ENCODE measurements at regions not wholly inside any gene's neighbourhood (a gene's known extent, or its start where the extent isn't known, plus 50 kb on each side); places are given as distances from the start of the nearest gene placed in this dataset.

DNA sequence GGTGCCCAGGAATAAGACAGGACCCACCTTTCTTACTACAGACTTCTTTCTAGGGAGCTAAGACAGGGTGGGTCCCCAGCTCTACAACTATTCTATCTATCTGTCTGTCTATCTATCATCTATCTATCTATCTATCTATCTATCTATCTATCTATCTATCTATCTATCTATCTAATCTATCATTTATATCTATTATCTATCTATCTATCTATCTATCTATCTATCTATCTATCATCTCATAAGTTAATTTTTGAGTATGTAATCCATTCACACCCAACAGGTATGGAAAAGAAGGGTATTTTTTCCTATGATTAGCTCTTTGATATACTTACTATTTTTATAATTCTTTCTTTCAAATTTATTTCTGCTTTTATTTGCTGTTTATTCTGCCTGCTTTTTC is 55.9 kb downstream of the BAMBI start:
- no peaks in the 10 kb centered on the region for H3K4me1 ChIP-seq (ENCODE audit: low read length)
- DNase-seq, result no peak
- no peaks in the 10 kb centered on the region for H3K9me2 ChIP-seq (replicated peaks; ENCODE audit: insufficient read depth, low read length)
- H3K27ac ChIP-seq (ENCODE audit: low read length), result no peak overlapping the region
- no peaks in the 10 kb centered on the region for H4K20me1 ChIP-seq (ENCODE audit: insufficient read depth, low read depth, low read length)
- H3K36me3 ChIP-seq (ENCODE audit: insufficient read depth, low read length), result no peaks in the 10 kb centered on the region
- no peak overlapping the region for H3K4me3 ChIP-seq (ENCODE audit: low read length)
- H3K27me3 ChIP-seq (ENCODE audit: low read length), result no peaks in the 10 kb centered on the region
- no peak overlapping the region for H3K9ac ChIP-seq (ENCODE audit: low read length)
- H3K79me2 ChIP-seq (ENCODE audit: low read length), result no peaks in the 10 kb centered on the region
- H2AFZ ChIP-seq (ENCODE audit: low read length), result no peak overlapping the region
- no peaks in the 10 kb centered on the region for H3K9me3 ChIP-seq (ENCODE audit: low read length)
- H3K4me2 ChIP-seq (ENCODE audit: low read depth, low read length, poor library complexity, severe bottlenecking), result no peak overlapping the region

DNA sequence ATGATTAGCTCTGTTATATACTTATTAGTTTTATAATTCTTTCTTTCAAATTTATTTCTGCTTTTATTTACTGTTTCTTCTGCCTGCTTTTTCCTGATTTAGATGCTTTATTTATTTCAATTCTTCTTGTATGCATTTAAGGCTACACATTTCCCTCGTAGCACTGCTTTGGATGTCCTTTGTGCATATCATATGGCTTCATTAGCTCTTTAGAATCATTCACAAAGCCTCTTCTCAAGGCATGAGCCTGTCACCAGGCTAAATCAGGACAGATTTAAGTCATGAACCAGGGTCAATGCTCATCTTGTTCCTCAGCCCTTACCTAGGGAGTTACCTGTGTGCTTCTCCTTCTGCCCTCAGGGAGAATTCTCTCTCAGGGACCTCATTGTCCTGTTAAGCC is 56.3 kb downstream of the BAMBI start:
- Histone ChIP-seq H3K9ac (ENCODE audit: low read length) (no peak overlapping the region), H3K9me3 (ENCODE audit: low read length) (no peaks in the 10 kb centered on the region), H3K27ac (ENCODE audit: low read length) (no peak overlapping the region), H3K4me3 (ENCODE audit: low read length) (no peak overlapping the region), H3K27me3 (ENCODE audit: low read length) (no peaks in the 10 kb centered on the region), H4K20me1 (ENCODE audit: insufficient read depth, low read depth, low read length) (no peaks in the 10 kb centered on the region), H3K36me3 (ENCODE audit: insufficient read depth, low read length) (no peaks in the 10 kb centered on the region), H3K9me2 (replicated peaks; ENCODE audit: insufficient read depth, low read length) (no peaks in the 10 kb centered on the region), H3K4me1 (ENCODE audit: low read length) (no peaks in the 10 kb centered on the region), H3K4me2 (ENCODE audit: low read depth, low read length, poor library complexity, severe bottlenecking) (no peak overlapping the region), H3K79me2 (ENCODE audit: low read length) (no peaks in the 10 kb centered on the region), H2AFZ (ENCODE audit: low read length) (no peak overlapping the region)
- DNase-seq, result no peak

DNA sequence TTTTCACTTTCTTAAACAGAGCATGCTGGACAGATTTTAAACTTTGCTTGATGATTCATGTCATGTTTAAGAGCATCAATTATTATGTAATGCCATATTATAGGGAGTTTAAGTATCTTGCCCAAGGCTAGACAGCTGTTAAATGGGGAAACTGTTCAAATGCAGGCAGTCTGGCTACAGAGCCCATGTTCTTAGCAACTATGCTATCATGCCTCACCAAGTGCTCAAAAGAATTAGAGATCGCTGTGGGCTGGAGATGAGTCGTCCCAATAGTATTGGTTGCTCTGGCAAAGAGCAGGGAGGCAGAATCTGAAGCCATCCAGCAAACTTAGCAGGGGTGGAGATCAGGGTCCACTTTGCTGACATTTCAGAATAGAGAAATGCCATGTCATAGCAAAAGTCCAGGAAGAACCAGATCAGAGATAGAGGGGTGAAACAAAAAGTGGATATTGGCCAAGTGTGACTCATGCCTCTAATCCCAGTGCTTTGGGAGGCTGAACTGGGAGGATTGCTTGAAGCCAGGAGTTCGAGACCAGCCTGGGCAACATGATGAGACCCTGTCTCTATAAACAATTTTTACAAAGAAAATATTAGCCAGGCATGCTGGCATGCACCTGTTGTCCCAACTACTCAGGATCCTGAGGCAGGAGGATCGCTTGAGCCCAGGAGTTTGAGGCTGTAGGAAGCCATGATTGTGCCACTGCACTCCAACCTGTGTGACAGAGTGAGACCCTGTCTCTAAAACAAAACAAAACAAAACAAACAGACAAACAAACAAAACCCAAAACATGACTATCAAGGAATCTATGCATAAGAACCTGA is 57.8 kb downstream of the BAMBI start:
- Histone ChIP-seq H2AFZ (ENCODE audit: low read length) (no peak overlapping the region), H3K27me3 (ENCODE audit: low read length) (no peaks in the 10 kb centered on the region), H3K9me2 (replicated peaks; ENCODE audit: insufficient read depth, low read length) (no peaks in the 10 kb centered on the region), H3K9me3 (ENCODE audit: low read length) (no peaks in the 10 kb centered on the region), H3K79me2 (ENCODE audit: low read length) (no peaks in the 10 kb centered on the region), H3K36me3 (ENCODE audit: insufficient read depth, low read length) (no peaks in the 10 kb centered on the region), H3K4me2 (ENCODE audit: low read depth, low read length, poor library complexity, severe bottlenecking) (no peak overlapping the region), H3K4me3 (ENCODE audit: low read length) (no peak overlapping the region), H4K20me1 (ENCODE audit: insufficient read depth, low read depth, low read length) (no peaks in the 10 kb centered on the region), H3K27ac (ENCODE audit: low read length) (no peak overlapping the region), H3K9ac (ENCODE audit: low read length) (no peak overlapping the region), H3K4me1 (ENCODE audit: low read length) (no peaks in the 10 kb centered on the region)
- no peak for DNase-seq

- Histone ChIP-seq H3K36me3 (ENCODE audit: insufficient read depth, low read length) (no peaks in the 10 kb centered on the region), H2AFZ (ENCODE audit: low read length) (no peak overlapping the region), H4K20me1 (ENCODE audit: insufficient read depth, low read depth, low read length) (no peaks in the 10 kb centered on the region), H3K4me1 (ENCODE audit: low read length) (no peaks in the 10 kb centered on the region), H3K9me3 (ENCODE audit: low read length) (no peaks in the 10 kb centered on the region), H3K79me2 (ENCODE audit: low read length) (no peaks in the 10 kb centered on the region), H3K9me2 (replicated peaks; ENCODE audit: insufficient read depth, low read length) (no peaks in the 10 kb centered on the region), H3K9ac (ENCODE audit: low read length) (no peak overlapping the region), H3K4me3 (ENCODE audit: low read length) (no peak overlapping the region), H3K4me2 (ENCODE audit: low read depth, low read length, poor library complexity, severe bottlenecking) (no peak overlapping the region), H3K27me3 (ENCODE audit: low read length) (no peaks in the 10 kb centered on the region), H3K27ac (ENCODE audit: low read length) (no peak overlapping the region)
- DNase-seq, result no peak
These were observed 59.8 kb downstream of the BAMBI start for GRCh38 chr10:28737096-28737495.

GRCh38 chr10:28738200-28738599 is 60.9 kb downstream of the BAMBI start:
- peak; percentile 47 for DNase-seq
- Histone ChIP-seq H3K27me3 (ENCODE audit: low read length) (no peaks in the 10 kb centered on the region), H3K4me2 (ENCODE audit: low read depth, low read length, poor library complexity, severe bottlenecking) (no peak overlapping the region), H2AFZ (ENCODE audit: low read length) (no peak overlapping the region), H3K27ac (ENCODE audit: low read length) (no peak overlapping the region), H3K9me3 (ENCODE audit: low read length) (no peaks in the 10 kb centered on the region), H3K79me2 (ENCODE audit: low read length) (no peaks in the 10 kb centered on the region), H3K4me1 (ENCODE audit: low read length) (no peaks in the 10 kb centered on the region), H3K9me2 (replicated peaks; ENCODE audit: insufficient read depth, low read length) (no peaks in the 10 kb centered on the region), H3K36me3 (ENCODE audit: insufficient read depth, low read length) (no peaks in the 10 kb centered on the region), H3K9ac (ENCODE audit: low read length) (no peak overlapping the region), H4K20me1 (ENCODE audit: insufficient read depth, low read depth, low read length) (no peaks in the 10 kb centered on the region), H3K4me3 (ENCODE audit: low read length) (no peak overlapping the region)

DNA sequence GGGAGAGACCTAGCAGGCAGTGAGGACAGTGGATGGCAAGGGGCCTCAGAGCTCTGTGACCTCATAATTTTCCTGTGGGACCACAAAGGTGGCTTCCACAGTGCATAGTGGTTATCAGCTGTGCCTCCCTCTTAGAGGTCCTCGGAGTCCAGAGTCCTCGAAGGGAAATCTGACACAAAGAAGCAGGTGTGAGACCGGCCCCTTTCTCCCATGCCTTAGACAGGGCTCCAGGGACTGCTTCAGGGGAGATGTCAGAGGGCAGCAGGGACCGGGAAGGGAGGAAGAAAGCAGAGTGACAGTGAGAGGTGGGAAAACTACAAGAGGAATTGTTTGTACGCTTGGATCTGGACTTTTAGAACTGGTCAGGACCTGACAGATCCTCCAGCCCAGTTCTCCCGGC is 66.3 kb downstream of the BAMBI start:
- Histone ChIP-seq H4K20me1 (ENCODE audit: insufficient read depth, low read depth, low read length) (no peaks in the 10 kb centered on the region), H3K27me3 (ENCODE audit: low read length) (no peaks in the 10 kb centered on the region), H3K4me1 (ENCODE audit: low read length) (no peaks in the 10 kb centered on the region), H3K4me2 (ENCODE audit: low read depth, low read length, poor library complexity, severe bottlenecking) (no peak overlapping the region), H3K9me2 (replicated peaks; ENCODE audit: insufficient read depth, low read length) (no peaks in the 10 kb centered on the region), H3K27ac (ENCODE audit: low read length) (no peak overlapping the region), H3K9me3 (ENCODE audit: low read length) (no peaks in the 10 kb centered on the region), H3K36me3 (ENCODE audit: insufficient read depth, low read length) (no peaks in the 10 kb centered on the region), H3K4me3 (ENCODE audit: low read length) (no peak overlapping the region), H3K9ac (ENCODE audit: low read length) (no peak overlapping the region), H3K79me2 (ENCODE audit: low read length) (no peaks in the 10 kb centered on the region), H2AFZ (ENCODE audit: low read length) (no peak overlapping the region)
- DNase-seq, result no peak

GRCh38 chr10:28744069-28744768 is 66.9 kb downstream of the BAMBI start:
- no peak for DNase-seq
- no peak overlapping the region for H3K4me2 ChIP-seq (ENCODE audit: low read depth, low read length, poor library complexity, severe bottlenecking)
- H2AFZ ChIP-seq (ENCODE audit: low read length), result no peak overlapping the region

GRCh38 chr10:28754930-28755718 is 77.8 kb downstream of the BAMBI start:
- Histone ChIP-seq H3K27me3 (ENCODE audit: low read length) (no peaks in the 10 kb centered on the region), H3K4me3 (ENCODE audit: low read length) (no peak overlapping the region), H3K27ac (ENCODE audit: low read length) (no peak overlapping the region), H3K9ac (ENCODE audit: low read length) (no peak overlapping the region), H3K79me2 (ENCODE audit: low read length) (no peaks in the 10 kb centered on the region), H2AFZ (ENCODE audit: low read length) (no peak overlapping the region), H3K9me3 (ENCODE audit: low read length) (no peaks in the 10 kb centered on the region), H3K9me2 (replicated peaks; ENCODE audit: insufficient read depth, low read length) (no peaks in the 10 kb centered on the region), H3K4me1 (ENCODE audit: low read length) (no peaks in the 10 kb centered on the region), H3K36me3 (ENCODE audit: insufficient read depth, low read length) (no peaks in the 10 kb centered on the region), H3K4me2 (ENCODE audit: low read depth, low read length, poor library complexity, severe bottlenecking) (no peak overlapping the region), H4K20me1 (ENCODE audit: insufficient read depth, low read depth, low read length) (no peaks in the 10 kb centered on the region)
- no peak for DNase-seq

More at GRCh38 chr10:28744069-28744768, 66.9 kb downstream of the BAMBI start:
- H3K9me3 ChIP-seq (ENCODE audit: low read length), result no peaks in the 10 kb centered on the region
- H3K27ac ChIP-seq (ENCODE audit: low read length), result no peak overlapping the region
- no peaks in the 10 kb centered on the region for H3K36me3 ChIP-seq (ENCODE audit: insufficient read depth, low read length)
- no peaks in the 10 kb centered on the region for H4K20me1 ChIP-seq (ENCODE audit: insufficient read depth, low read depth, low read length)
- H3K9me2 ChIP-seq (replicated peaks; ENCODE audit: insufficient read depth, low read length), result no peaks in the 10 kb centered on the region
- no peaks in the 10 kb centered on the region for H3K27me3 ChIP-seq (ENCODE audit: low read length)
- no peaks in the 10 kb centered on the region for H3K4me1 ChIP-seq (ENCODE audit: low read length)
- no peaks in the 10 kb centered on the region for H3K79me2 ChIP-seq (ENCODE audit: low read length)
- no peak overlapping the region for H3K9ac ChIP-seq (ENCODE audit: low read length)
- no peak overlapping the region for H3K4me3 ChIP-seq (ENCODE audit: low read length)

Measured in Karpas-422 (cell line).